Activated T-helper 17 cell treated with anti-CD3 and anti-CD28 coated beads, Interleukin-2, amount 50 U/mL, for 72 hours (primary cell): ENCODE measurements at regions not wholly inside any gene's neighbourhood (a gene's known extent, or its start where the extent isn't known, plus 50 kb on each side); places are given as distances from the start of the nearest gene placed in this dataset.

Experiments
- ATAC-seq: fragments of 150-1000 bp; cut with Tn5 transposase; replicated peaks from 2 replicates; pipeline ENCODE4 v1.10.0; 2021; ENCODE audit warnings: mild to moderate bottlenecking, moderate library complexity
- H3K27ac Mint-ChIP-seq: one replicate; pipeline ENCODE4 v1.8.0; 2022; ENCODE audit warnings: mixed read lengths
- H3K27me3 Mint-ChIP-seq: one replicate; pipeline ENCODE4 v1.8.0; 2022; ENCODE audit warnings: mixed read lengths
- H3K36me3 Mint-ChIP-seq: one replicate; pipeline ENCODE4 v1.8.0; 2022; ENCODE audit warnings: low read depth, mild to moderate bottlenecking, mixed read lengths
- H3K4me1 Mint-ChIP-seq: one replicate; pipeline ENCODE4 v1.8.0; 2022; ENCODE audit warnings: mixed read lengths
- H3K4me3 Mint-ChIP-seq: one replicate; pipeline ENCODE4 v1.8.0; 2022; ENCODE audit warnings: mild to moderate bottlenecking, mixed read lengths
- H3K9me3 Mint-ChIP-seq: one replicate; pipeline ENCODE4 v1.8.0; 2022; ENCODE audit warnings: mixed read lengths

GRCh38 chr11:69358398-69359020, 64.6 kb downstream of the MYEOV start:
- no peak overlapping the region for H3K4me3 Mint-ChIP-seq
- H3K9me3 Mint-ChIP-seq, result peaks cover 3% of the 10 kb centered on the region
- no peaks in the 10 kb centered on the region for H3K4me1 Mint-ChIP-seq
- peaks cover 3% of the 10 kb centered on the region for H3K27me3 Mint-ChIP-seq
- H3K36me3 Mint-ChIP-seq, result no peaks in the 10 kb centered on the region
- no peak for ATAC-seq
- no peak overlapping the region for H3K27ac Mint-ChIP-seq

GRCh38 chr11:69359735-69360480, 66.0 kb downstream of the MYEOV start:
- Mint-ChIP-seq H3K36me3 (no peaks in the 10 kb centered on the region), H3K4me3 (no peak overlapping the region), H3K27ac (no peak overlapping the region), H3K27me3 (peaks cover 3% of the 10 kb centered on the region), H3K9me3 (peaks cover 3% of the 10 kb centered on the region), H3K4me1 (no peaks in the 10 kb centered on the region)
- ATAC-seq, result no peak

- Mint-ChIP-seq H3K9me3 (peaks cover 3% of the 10 kb centered on the region), H3K4me1 (no peaks in the 10 kb centered on the region), H3K27me3 (peaks cover 3% of the 10 kb centered on the region), H3K27ac (no peak overlapping the region), H3K36me3 (no peaks in the 10 kb centered on the region), H3K4me3 (no peak overlapping the region)
- ATAC-seq, result no peak
These were observed 66.7 kb downstream of the MYEOV start for GRCh38 chr11:69360606-69361005.

- Mint-ChIP-seq H3K4me3 (no peak overlapping the region), H3K27ac (no peak overlapping the region), H3K27me3 (peaks cover 3% of the 10 kb centered on the region), H3K4me1 (no peaks in the 10 kb centered on the region), H3K9me3 (peaks cover 3% of the 10 kb centered on the region), H3K36me3 (no peaks in the 10 kb centered on the region)
- no peak for ATAC-seq
These were observed 67.1 kb downstream of the MYEOV start for GRCh38 chr11:69361048-69361447.

- peaks cover 3% of the 10 kb centered on the region for H3K27me3 Mint-ChIP-seq
- no peak for ATAC-seq
- H3K9me3 Mint-ChIP-seq, result peaks cover 3% of the 10 kb centered on the region
- H3K27ac Mint-ChIP-seq, result no peak overlapping the region
- no peak overlapping the region for H3K4me3 Mint-ChIP-seq
- H3K36me3 Mint-ChIP-seq, result no peaks in the 10 kb centered on the region
- no peaks in the 10 kb centered on the region for H3K4me1 Mint-ChIP-seq
These were observed 67.5 kb downstream of the MYEOV start for GRCh38 chr11:69361466-69361865.

GRCh38 chr11:69362315-69362714, 68.4 kb downstream of the MYEOV start:
- no peak for ATAC-seq
- no peak overlapping the region for H3K27ac Mint-ChIP-seq
- H3K4me3 Mint-ChIP-seq, result no peak overlapping the region
- H3K9me3 Mint-ChIP-seq, result peaks cover 3% of the 10 kb centered on the region
- H3K4me1 Mint-ChIP-seq, result no peaks in the 10 kb centered on the region
- H3K36me3 Mint-ChIP-seq, result no peaks in the 10 kb centered on the region
- peaks cover 3% of the 10 kb centered on the region for H3K27me3 Mint-ChIP-seq

DNA sequence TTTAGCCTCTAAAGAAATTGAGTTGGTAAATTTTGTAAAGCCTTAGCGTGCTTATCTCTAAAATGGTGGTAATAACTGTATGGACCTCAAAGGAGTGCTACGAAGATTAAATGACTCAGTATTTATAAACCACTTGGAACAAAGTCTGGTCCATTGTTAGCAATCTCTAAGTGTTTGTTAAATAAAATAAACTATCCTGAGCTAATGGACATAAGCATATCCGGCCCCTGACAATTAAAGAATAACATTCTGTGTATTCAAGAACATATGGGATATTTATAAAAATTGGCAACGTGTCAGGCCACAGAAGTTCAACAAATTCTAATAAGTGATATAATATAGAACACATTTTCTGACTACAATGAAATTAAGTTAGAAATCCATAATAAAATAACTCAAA, 71.0 kb downstream of the MYEOV start:
- Mint-ChIP-seq H3K4me1 (no peaks in the 10 kb centered on the region), H3K9me3 (peaks cover under 1% of the 10 kb centered on the region), H3K27me3 (peaks cover 3% of the 10 kb centered on the region), H3K36me3 (no peaks in the 10 kb centered on the region), H3K27ac (no peak overlapping the region), H3K4me3 (no peak overlapping the region)
- no peak for ATAC-seq

GRCh38 chr11:69365558-69365957, 71.6 kb downstream of the MYEOV start:
- H3K9me3 Mint-ChIP-seq, result no peaks in the 10 kb centered on the region
- H3K4me3 Mint-ChIP-seq, result no peak overlapping the region
- ATAC-seq, result no peak
- peaks cover 3% of the 10 kb centered on the region for H3K27me3 Mint-ChIP-seq
- no peaks in the 10 kb centered on the region for H3K4me1 Mint-ChIP-seq
- H3K27ac Mint-ChIP-seq, result no peak overlapping the region
- H3K36me3 Mint-ChIP-seq, result no peaks in the 10 kb centered on the region

GRCh38 chr11:69366591-69366990, 72.6 kb downstream of the MYEOV start:
- H3K27me3 Mint-ChIP-seq, result peaks cover 3% of the 10 kb centered on the region
- H3K9me3 Mint-ChIP-seq, result no peaks in the 10 kb centered on the region
- H3K4me3 Mint-ChIP-seq, result no peak overlapping the region
- no peak for ATAC-seq
- no peak overlapping the region for H3K27ac Mint-ChIP-seq
- no peaks in the 10 kb centered on the region for H3K4me1 Mint-ChIP-seq
- H3K36me3 Mint-ChIP-seq, result no peaks in the 10 kb centered on the region

GRCh38 chr11:69367211-69367964, 73.4 kb downstream of the MYEOV start:
- no peaks in the 10 kb centered on the region for H3K27me3 Mint-ChIP-seq
- ATAC-seq, result no peak
- no peaks in the 10 kb centered on the region for H3K36me3 Mint-ChIP-seq
- H3K27ac Mint-ChIP-seq, result no peak overlapping the region
- H3K9me3 Mint-ChIP-seq, result no peaks in the 10 kb centered on the region
- no peaks in the 10 kb centered on the region for H3K4me1 Mint-ChIP-seq
- no peak overlapping the region for H3K4me3 Mint-ChIP-seq

GRCh38 chr11:69368119-69368880, 74.3 kb downstream of the MYEOV start:
- Mint-ChIP-seq H3K9me3 (no peaks in the 10 kb centered on the region), H3K36me3 (no peaks in the 10 kb centered on the region), H3K4me1 (no peaks in the 10 kb centered on the region), H3K27me3 (no peaks in the 10 kb centered on the region), H3K27ac (peak overlapping the region; percentile 16), H3K4me3 (no peak overlapping the region)
- ATAC-seq, result no peak

GRCh38 chr11:69369210-69369825, 75.4 kb downstream of the MYEOV start:
- Mint-ChIP-seq H3K36me3 (no peaks in the 10 kb centered on the region), H3K4me3 (no peak overlapping the region), H3K9me3 (no peaks in the 10 kb centered on the region), H3K27me3 (no peaks in the 10 kb centered on the region), H3K4me1 (no peaks in the 10 kb centered on the region), H3K27ac (no peak overlapping the region)
- ATAC-seq, result no peak

DNA sequence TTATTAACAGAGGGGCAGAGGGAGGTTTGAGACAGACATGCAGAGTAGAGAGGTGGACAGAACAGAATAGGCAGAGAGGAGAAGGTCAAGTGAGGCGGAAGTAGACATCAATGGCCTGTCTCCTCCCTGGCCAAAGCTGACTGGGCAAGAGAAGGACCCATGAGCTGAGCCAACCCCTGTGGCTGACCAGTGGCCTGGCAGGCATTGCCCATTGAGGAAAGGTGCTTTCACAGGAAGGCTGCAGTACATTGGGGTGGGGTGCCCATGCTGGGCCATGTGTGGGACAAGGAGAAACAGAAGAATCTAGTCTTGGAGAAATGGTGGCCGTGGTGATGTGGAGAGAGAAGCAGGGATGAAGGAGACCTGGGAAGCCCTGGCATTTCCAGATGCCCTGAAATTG, 76.0 kb downstream of the MYEOV start:
- no peak overlapping the region for H3K27ac Mint-ChIP-seq
- H3K36me3 Mint-ChIP-seq, result no peaks in the 10 kb centered on the region
- no peaks in the 10 kb centered on the region for H3K9me3 Mint-ChIP-seq

More for the DNA sequence above, 76.0 kb downstream of the MYEOV start:
- no peak overlapping the region for H3K4me3 Mint-ChIP-seq
- no peaks in the 10 kb centered on the region for H3K27me3 Mint-ChIP-seq
- H3K4me1 Mint-ChIP-seq, result no peaks in the 10 kb centered on the region
- ATAC-seq, result no peak
